Astrocyte of the cerebellum (primary cell): ENCODE measurements at regions not wholly inside any gene's neighbourhood (a gene's known extent, or its start where the extent isn't known, plus 50 kb on each side); places are given as distances from the start of the nearest gene placed in this dataset.

Experiments
- DNase-seq: peaks from one replicate; pipeline ENCODE4 v3.0.0-alpha.2; 2011; ENCODE audit warnings: low read depth
- H3K4me3 ChIP-seq: 2 replicates; pipeline ENCODE4 v1.5.1; 2011; ENCODE audit warnings: mild to moderate bottlenecking, low read depth, low read length, moderate library complexity
- in situ Hi-C: cut with HindIII; loops from 2 replicates; pipeline ENCODE4 v1.10.0; 2017; ENCODE audit warnings: low sequenced_read_pairs
- TF ChIP-seq, protein P1 (sequence below): IDR thresholded peaks from 2 replicates; pipeline ENCODE4 v1.5.1; 2012; ENCODE audit warnings: low read length, low read depth, moderate library complexity, mild to moderate bottlenecking; ENCODE audit errors: missing control alignments

DNA sequence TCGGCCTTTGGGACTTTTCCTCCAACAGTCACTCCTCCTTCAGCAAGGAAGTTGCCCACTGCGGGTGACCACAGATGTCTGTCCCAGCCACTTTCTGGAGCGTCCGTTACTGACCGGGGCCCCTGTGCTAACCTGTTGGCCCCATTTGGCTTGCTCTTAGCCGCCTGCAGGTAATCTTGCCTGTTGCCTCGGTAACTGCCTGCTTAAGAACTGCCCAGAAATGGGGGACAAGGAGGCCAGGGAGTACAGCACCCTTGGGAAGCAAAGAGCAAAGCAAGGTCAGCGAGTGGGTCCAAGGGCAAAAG lies 338.8 kb upstream of the SFSWAP start:
- no peak for DNase-seq
- in situ Hi-C loops = no loop called here
- no peak overlapping the region for H3K4me3 ChIP-seq
- TF ChIP-seq, protein P1, sequence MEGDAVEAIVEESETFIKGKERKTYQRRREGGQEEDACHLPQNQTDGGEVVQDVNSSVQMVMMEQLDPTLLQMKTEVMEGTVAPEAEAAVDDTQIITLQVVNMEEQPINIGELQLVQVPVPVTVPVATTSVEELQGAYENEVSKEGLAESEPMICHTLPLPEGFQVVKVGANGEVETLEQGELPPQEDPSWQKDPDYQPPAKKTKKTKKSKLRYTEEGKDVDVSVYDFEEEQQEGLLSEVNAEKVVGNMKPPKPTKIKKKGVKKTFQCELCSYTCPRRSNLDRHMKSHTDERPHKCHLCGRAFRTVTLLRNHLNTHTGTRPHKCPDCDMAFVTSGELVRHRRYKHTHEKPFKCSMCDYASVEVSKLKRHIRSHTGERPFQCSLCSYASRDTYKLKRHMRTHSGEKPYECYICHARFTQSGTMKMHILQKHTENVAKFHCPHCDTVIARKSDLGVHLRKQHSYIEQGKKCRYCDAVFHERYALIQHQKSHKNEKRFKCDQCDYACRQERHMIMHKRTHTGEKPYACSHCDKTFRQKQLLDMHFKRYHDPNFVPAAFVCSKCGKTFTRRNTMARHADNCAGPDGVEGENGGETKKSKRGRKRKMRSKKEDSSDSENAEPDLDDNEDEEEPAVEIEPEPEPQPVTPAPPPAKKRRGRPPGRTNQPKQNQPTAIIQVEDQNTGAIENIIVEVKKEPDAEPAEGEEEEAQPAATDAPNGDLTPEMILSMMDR = no peak

DNA sequence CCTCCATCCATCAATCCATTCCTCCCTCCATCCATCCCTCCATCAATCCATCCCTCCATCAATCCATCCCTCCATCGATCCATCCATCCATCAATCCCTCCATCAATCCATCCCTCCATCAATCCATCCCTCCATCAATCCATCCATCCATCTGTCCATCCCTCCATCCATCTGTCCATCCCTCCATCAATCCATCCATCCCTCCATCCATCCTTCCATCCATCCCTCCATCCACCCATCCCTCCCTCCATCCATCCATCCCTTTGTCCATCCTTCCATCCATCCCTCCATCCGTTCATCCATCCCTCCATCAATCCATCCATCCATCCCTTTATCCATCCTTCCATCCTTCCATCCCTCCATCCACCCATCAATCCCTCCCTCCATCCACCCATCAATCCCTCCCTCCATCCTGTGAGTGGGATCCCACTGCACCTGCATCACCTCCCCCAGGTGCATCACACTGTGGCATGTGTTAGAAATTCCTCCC lies 338.1 kb upstream of the SFSWAP start:
- in situ Hi-C loops = no loop called here
- TF ChIP-seq, protein P1 = no peak

GRCh38 chr12:131375261-131375971 lies 335.5 kb upstream of the SFSWAP start:
- no peak for DNase-seq
- in situ Hi-C loops = no loop called here
- TF ChIP-seq, protein P1 = no peak
- no peak overlapping the region for H3K4me3 ChIP-seq

More for the DNA sequence above, 338.1 kb upstream of the SFSWAP start:
- H3K4me3 ChIP-seq = no peak overlapping the region
- no peak for DNase-seq

GRCh38 chr12:131375972-131376345 lies 334.9 kb upstream of the SFSWAP start:
- no peak overlapping the region for H3K4me3 ChIP-seq
- no peak for DNase-seq
- TF ChIP-seq, protein P1 = no peak
- in situ Hi-C loops = no loop called here

- TF ChIP-seq, protein P1 = no peak
- H3K4me3 ChIP-seq = no peak overlapping the region
- in situ Hi-C loops = no loop called here
- no peak for DNase-seq
These were observed 332.6 kb upstream of the SFSWAP start for GRCh38 chr12:131378176-131378842.

DNA sequence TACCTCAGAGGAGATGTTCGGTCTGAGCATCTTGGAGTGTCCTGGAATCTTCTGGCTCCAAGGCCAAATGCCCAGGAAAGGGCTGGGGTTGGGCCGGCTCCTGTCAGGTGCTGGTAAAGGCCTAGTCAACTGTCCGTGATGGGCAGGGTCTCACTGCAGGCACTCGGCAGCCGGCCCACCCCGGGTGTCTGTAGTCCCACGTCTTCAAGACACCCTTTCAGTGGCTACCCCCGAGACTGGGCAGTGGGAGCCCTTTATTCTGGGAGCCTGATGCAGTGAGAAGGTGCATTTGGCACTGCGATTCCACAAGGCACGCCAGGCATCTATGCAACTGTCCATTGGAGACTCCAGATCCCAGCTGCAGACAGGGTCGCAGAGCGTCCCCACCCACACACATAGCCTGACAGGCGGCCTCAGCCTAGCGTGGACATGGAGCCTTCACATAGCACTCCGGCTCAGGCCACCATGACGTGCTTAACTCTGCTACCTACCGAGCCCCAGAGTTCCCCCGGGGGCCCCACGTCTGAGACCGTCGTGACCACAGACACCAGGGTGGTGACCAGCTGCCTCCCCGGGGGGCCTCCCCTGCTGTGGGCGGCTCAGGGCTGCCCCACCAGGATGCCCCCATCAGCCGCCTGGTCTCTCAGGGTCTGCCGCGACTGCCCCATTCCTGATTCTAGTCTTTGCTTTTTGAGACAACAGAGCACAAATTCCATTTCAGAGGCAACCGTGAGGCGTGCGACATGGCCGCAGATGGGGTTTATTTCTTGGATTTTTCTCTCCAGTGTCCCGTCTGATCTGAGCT lies 331.8 kb upstream of the SFSWAP start:
- H3K4me3 ChIP-seq = no peak overlapping the region
- DNase-seq = no peak
- in situ Hi-C loops = no loop called here
- TF ChIP-seq, protein P1 = no peak
